Aorta (tissue), 5 donors: ENCODE measurements at regions not wholly inside any gene's neighbourhood (a gene's known extent, or its start where the extent isn't known, plus 50 kb on each side); places are given as distances from the start of the nearest gene placed in this dataset.

Experiments
- ATAC-seq: fragments of 200-7000 bp; cut with Tn5 transposase; one replicate; pipeline ENCODE4 v1.9.1; 2022; ENCODE audit warnings: moderate library complexity; ENCODE audit not compliant: low FRiP score
- DNase-seq, 2 donors: peaks; one replicate each; pipeline ENCODE4 v3.0.0-alpha.2; 2020
- H3K27ac ChIP-seq, 2 donors: one replicate each; pipeline ENCODE4 v1.5.1; 2013; ENCODE audit warnings: low read length in 2 of 2, mild to moderate bottlenecking in 2 of 2, moderate library complexity in 2 of 2, control low read depth in 1 of 2, inconsistent platforms in 1 of 2, low read depth in 1 of 2
- H3K27me3 ChIP-seq, 2 donors: one replicate each; pipeline ENCODE4 v1.6.1; 2013; ENCODE audit warnings: control low read depth in 1 of 2, low read length in 1 of 2, mild to moderate bottlenecking in 1 of 2, moderate library complexity in 1 of 2; ENCODE audit not compliant: insufficient read depth in 2 of 2, control insufficient read depth in 1 of 2
- H3K36me3 ChIP-seq, 2 donors: one replicate each; pipeline ENCODE4 v1.6.1; 2013; ENCODE audit warnings: control low read depth in 1 of 2, low read length in 1 of 2, mild to moderate bottlenecking in 1 of 2; ENCODE audit not compliant: insufficient read depth in 2 of 2, control insufficient read depth in 1 of 2
- H3K4me1 ChIP-seq, 2 donors: one replicate each; pipeline ENCODE4 v1.6.1; 2013; ENCODE audit warnings: low read length in 2 of 2, control low read depth in 1 of 2, mild to moderate bottlenecking in 1 of 2, moderate library complexity in 1 of 2; ENCODE audit not compliant: insufficient read depth in 2 of 2, control insufficient read depth in 1 of 2
- H3K4me3 ChIP-seq, 2 donors: one replicate each; pipeline ENCODE4 v1.5.1; 2013; ENCODE audit warnings: low read length in 2 of 2, control low read depth in 1 of 2, mild to moderate bottlenecking in 1 of 2
- H3K9me3 ChIP-seq: one replicate; pipeline ENCODE4 v1.6.1; 2013; ENCODE audit warnings: mild to moderate bottlenecking, low read length; ENCODE audit not compliant: control insufficient read depth
- WGBS, 2 donors: extraction: QIAGEN DNeasy Blood & Tissue Kit; methylation state at CpG; one replicate each; pipeline ENCODE4 v1.1.7; 2013; 5-methylcytosine and 5-hydroxymethylcytosine counted together
- intact Hi-C, 2 donors: fragments of 100-400 bp; cut with DNase I; formaldehyde crosslinking; loops; one replicate each; pipeline versions ENCODE4 v1.14.2 to v1.15.0; 2022
- donor health status: healthy with polysubstance abuse.
- donor health status: Bipolar disorder and iron deficiency.
- donor health status: DM: no; HTN: no; CAD: no.
- donor health status: DM: no; HTN: no; CAD: no.
- donor health status: DM: yes; HTN: yes; CAD: no.

GRCh38 chr2:164224007-164224406, 397.3 kb downstream of the GRB14 start:
- Histone ChIP-seq H3K4me3 (no peak overlapping the region), H3K36me3 (no peaks in the 10 kb centered on the region), H3K27ac (no peak overlapping the region), H3K9me3 (no peaks in the 10 kb centered on the region), H3K27me3 (no peaks in the 10 kb centered on the region), H3K4me1 (no peaks in the 10 kb centered on the region)
- ATAC-seq: no peak
- intact Hi-C loops: no loop called here
- DNase-seq: no peak

- intact Hi-C loops: no loop called here
- DNase-seq (no peak), ATAC-seq (no peak)
- Histone ChIP-seq H3K9me3 (no peaks in the 10 kb centered on the region), H3K4me3 (no peak overlapping the region), H3K4me1 (no peaks in the 10 kb centered on the region), H3K27me3 (no peaks in the 10 kb centered on the region), H3K36me3 (no peaks in the 10 kb centered on the region), H3K27ac (no peak overlapping the region)
- 71 to 76% methylated on average over 2 of the region's 2 CpGs for WGBS, 2 donors
Measured at GRCh38 chr2:164221473-164221872, 399.8 kb downstream of the GRB14 start.

- Histone ChIP-seq H3K36me3 (no peaks in the 10 kb centered on the region), H3K4me1 (no peaks in the 10 kb centered on the region), H3K9me3 (no peaks in the 10 kb centered on the region), H3K27me3 (no peaks in the 10 kb centered on the region), H3K4me3 (no peak overlapping the region), H3K27ac (no peak overlapping the region)
- intact Hi-C loops: no loop called here
- ATAC-seq: no peak
- no peak for DNase-seq
- WGBS, 2 donors: 89 to 90% methylated on average over 4 of the region's 4 CpGs
Measured at GRCh38 chr2:164220265-164220664, 401.0 kb downstream of the GRB14 start.

- Histone ChIP-seq H3K27ac (no peak overlapping the region), H3K27me3 (no peaks in the 10 kb centered on the region), H3K9me3 (no peaks in the 10 kb centered on the region), H3K4me3 (no peak overlapping the region), H3K4me1 (no peaks in the 10 kb centered on the region), H3K36me3 (no peaks in the 10 kb centered on the region)
- no peak for ATAC-seq
- intact Hi-C loops: no loop called here
- DNase-seq: no peak
- WGBS, 2 donors: 89 to 90% methylated on average over 1 of the region's 1 CpG
Measured at GRCh38 chr2:164213916-164214315, 407.4 kb downstream of the GRB14 start.

GRCh38 chr2:164205347-164205746, 415.9 kb downstream of the GRB14 start:
- DNase-seq (no peak), ATAC-seq (no peak)
- no peaks in the 10 kb centered on the region for H3K9me3 ChIP-seq
- no peaks in the 10 kb centered on the region for H3K36me3 ChIP-seq
- no peak overlapping the region for H3K27ac ChIP-seq
- 20 to 21% methylated on average over 1 of the region's 1 CpG for WGBS, 2 donors
- intact Hi-C loops: no loop called here
- H3K4me1 ChIP-seq: no peaks in the 10 kb centered on the region
- H3K27me3 ChIP-seq: no peaks in the 10 kb centered on the region
- H3K4me3 ChIP-seq: no peak overlapping the region

- WGBS, 2 donors: 90 to 92% methylated on average over 3 of the region's 3 CpGs
- Histone ChIP-seq H3K9me3 (no peaks in the 10 kb centered on the region), H3K27ac (no peak overlapping the region), H3K27me3 (no peaks in the 10 kb centered on the region), H3K36me3 (no peaks in the 10 kb centered on the region), H3K4me1 (no peaks in the 10 kb centered on the region), H3K4me3 (no peak overlapping the region)
- DNase-seq (no peak), ATAC-seq (no peak)
- intact Hi-C loops: no loop called here
Measured at GRCh38 chr2:164203131-164203530, 418.2 kb downstream of the GRB14 start.

GRCh38 chr2:164198256-164198655, 423.0 kb downstream of the GRB14 start:
- Histone ChIP-seq H3K36me3 (no peaks in the 10 kb centered on the region), H3K27ac (no peak overlapping the region), H3K9me3 (no peaks in the 10 kb centered on the region), H3K4me3 (no peak overlapping the region), H3K27me3 (no peaks in the 10 kb centered on the region), H3K4me1 (no peaks in the 10 kb centered on the region)
- intact Hi-C loops: no loop called here
- no peak for ATAC-seq
- 68 to 74% methylated on average over 1 of the region's 1 CpG for WGBS, 2 donors
- DNase-seq: no peak

- WGBS, 2 donors: 52 to 62% methylated on average over 4 of the region's 4 CpGs
- Histone ChIP-seq H3K4me3 (no peak overlapping the region), H3K27ac (no peak overlapping the region), H3K36me3 (no peaks in the 10 kb centered on the region), H3K4me1 (peaks cover 0 to 3% of the 10 kb centered on the region in 2 donors), H3K27me3 (no peaks in the 10 kb centered on the region), H3K9me3 (no peaks in the 10 kb centered on the region)
- no peak for ATAC-seq
- intact Hi-C loops: no loop called here
- no peak for DNase-seq
Measured at GRCh38 chr2:164190700-164191099, 430.6 kb downstream of the GRB14 start.

GRCh38 chr2:164189851-164190250, 431.4 kb downstream of the GRB14 start:
- H3K27ac ChIP-seq: no peak overlapping the region
- ATAC-seq (no peak), DNase-seq (no peak)
- intact Hi-C loops: no loop called here
- peaks cover 0 to 3% of the 10 kb centered on the region in 2 donors for H3K4me1 ChIP-seq
- no peaks in the 10 kb centered on the region for H3K36me3 ChIP-seq
- H3K9me3 ChIP-seq: no peaks in the 10 kb centered on the region
- no peaks in the 10 kb centered on the region for H3K27me3 ChIP-seq
- WGBS, 2 donors: 97 to 98% methylated on average over 2 of the region's 2 CpGs
- no peak overlapping the region for H3K4me3 ChIP-seq
